Fibroblast of skin of scalp (primary cell): ENCODE measurements at regions not wholly inside any gene's neighbourhood (a gene's known extent, or its start where the extent isn't known, plus 50 kb on each side); places are given as distances from the start of the nearest gene placed in this dataset.
"Not testable (repeated sequence)": the region's sequence is repeated elsewhere in the genome, so short reads cannot be mapped to it uniquely, and the experiment has no call there.

Experiments used
- DNase-seq: peaks from one replicate; pipeline ENCODE4 v3.0.0-alpha.2; 2013

- DNase-seq: no peak
Measured at GRCh38 chr13:62194371-62194770, 778.7 kb upstream of the PCDH20 start.

- no peak for DNase-seq
Measured at GRCh38 chr13:62193919-62194318, 778.3 kb upstream of the PCDH20 start.

GRCh38 chr13:62185631-62186255 lies 770.1 kb upstream of the PCDH20 start:
- DNase-seq: no peak

- DNase-seq: peak; percentile 0
Measured at GRCh38 chr13:62176051-62176450, 760.4 kb upstream of the PCDH20 start.

- DNase-seq: no peak
Measured at GRCh38 chr13:62173958-62174357, 758.3 kb upstream of the PCDH20 start.

GRCh38 chr13:62171697-62172096 lies 756.0 kb upstream of the PCDH20 start:
- DNase-seq: no peak

GRCh38 chr13:62168891-62169290 lies 753.2 kb upstream of the PCDH20 start:
- DNase-seq: no peak

GRCh38 chr13:62167650-62168172 lies 752.1 kb upstream of the PCDH20 start:
- no peak for DNase-seq

- no peak for DNase-seq
Measured at GRCh38 chr13:62162860-62163259, 747.2 kb upstream of the PCDH20 start.

GRCh38 chr13:62158520-62158919 lies 742.9 kb upstream of the PCDH20 start:
- no peak for DNase-seq

GRCh38 chr13:62151724-62152123 lies 736.1 kb upstream of the PCDH20 start:
- DNase-seq: not testable (repeated sequence)

- no peak for DNase-seq
Measured at GRCh38 chr13:62142048-62142447, 726.4 kb upstream of the PCDH20 start.

- no peak for DNase-seq
Measured at GRCh38 chr13:62139597-62139996, 723.9 kb upstream of the PCDH20 start.

GRCh38 chr13:62137629-62138405 lies 722.2 kb upstream of the PCDH20 start:
- no peak for DNase-seq

- DNase-seq: no peak
Measured at GRCh38 chr13:62131604-62132003, 716.0 kb upstream of the PCDH20 start.

GRCh38 chr13:62130062-62130970 lies 714.7 kb upstream of the PCDH20 start:
- no peak for DNase-seq

- no peak for DNase-seq
Measured at GRCh38 chr13:62129000-62129551, 713.4 kb upstream of the PCDH20 start.

- no peak for DNase-seq
Measured at GRCh38 chr13:62126400-62126799, 710.8 kb upstream of the PCDH20 start.

- no peak for DNase-seq
Measured at GRCh38 chr13:62125451-62125850, 709.8 kb upstream of the PCDH20 start.

- DNase-seq: no peak
Measured at GRCh38 chr13:62123409-62123808, 707.8 kb upstream of the PCDH20 start.

- DNase-seq: no peak
Measured at GRCh38 chr13:62122434-62122833, 706.8 kb upstream of the PCDH20 start.
